Uterus (tissue), 2 donors: ENCODE measurements at regions not wholly inside any gene's neighbourhood (a gene's known extent, or its start where the extent isn't known, plus 50 kb on each side); places are given as distances from the start of the nearest gene placed in this dataset.

Source experiments
- POLR2A ChIP-seq, 2 donors: fragments of 450-650 bp; IDR thresholded peaks; one replicate each; pipeline ENCODE4 v1.6.1; 2016; ENCODE audit warnings: antibody characterized with exemption in 2 of 2, mild to moderate bottlenecking in 1 of 2, moderate library complexity in 1 of 2
- TF ChIP-seq, protein P1 (sequence below), 4 experiments: fragments of 200-600 bp in 2 of 4; fragments of 450-650 bp in 2 of 4; sonication (generic) in 2 of 4; IDR thresholded peaks; one replicate each; pipeline ENCODE4 v1.5.1; 2016 to 2019; ENCODE audit warnings: antibody characterized with exemption in 4 of 4, mild to moderate bottlenecking in 2 of 4, moderate library complexity in 1 of 4

- TF ChIP-seq, protein P1, sequence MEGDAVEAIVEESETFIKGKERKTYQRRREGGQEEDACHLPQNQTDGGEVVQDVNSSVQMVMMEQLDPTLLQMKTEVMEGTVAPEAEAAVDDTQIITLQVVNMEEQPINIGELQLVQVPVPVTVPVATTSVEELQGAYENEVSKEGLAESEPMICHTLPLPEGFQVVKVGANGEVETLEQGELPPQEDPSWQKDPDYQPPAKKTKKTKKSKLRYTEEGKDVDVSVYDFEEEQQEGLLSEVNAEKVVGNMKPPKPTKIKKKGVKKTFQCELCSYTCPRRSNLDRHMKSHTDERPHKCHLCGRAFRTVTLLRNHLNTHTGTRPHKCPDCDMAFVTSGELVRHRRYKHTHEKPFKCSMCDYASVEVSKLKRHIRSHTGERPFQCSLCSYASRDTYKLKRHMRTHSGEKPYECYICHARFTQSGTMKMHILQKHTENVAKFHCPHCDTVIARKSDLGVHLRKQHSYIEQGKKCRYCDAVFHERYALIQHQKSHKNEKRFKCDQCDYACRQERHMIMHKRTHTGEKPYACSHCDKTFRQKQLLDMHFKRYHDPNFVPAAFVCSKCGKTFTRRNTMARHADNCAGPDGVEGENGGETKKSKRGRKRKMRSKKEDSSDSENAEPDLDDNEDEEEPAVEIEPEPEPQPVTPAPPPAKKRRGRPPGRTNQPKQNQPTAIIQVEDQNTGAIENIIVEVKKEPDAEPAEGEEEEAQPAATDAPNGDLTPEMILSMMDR (IDR thresholded peaks at IDR 0.05) = no peak
- TF ChIP-seq POLR2A (IDR thresholded peaks at IDR 0.05) = no peak
Measured at GRCh38 chr14:54023027-54023426, 66.4 kb upstream of the BMP4 start.
